Gastrocnemius medialis (tissue), 4 donors: ENCODE measurements at regions not wholly inside any gene's neighbourhood (a gene's known extent, or its start where the extent isn't known, plus 50 kb on each side); places are given as distances from the start of the nearest gene placed in this dataset.

Source experiments
- ATAC-seq, 2 donors: fragments of 150-250 bp; one replicate each; pipeline ENCODE4 v1.9.1; 2016
- DNase-seq, 2 donors: peaks; one replicate each; pipeline ENCODE4 v3.0.0-alpha.2; 2019
- H3K27ac ChIP-seq, 4 donors: fragments of 200-600 bp; sonication (generic); 1 replicate in 1 of 4; 2 replicates in 3 of 4; pipeline ENCODE4 v1.5.1; 2016 to 2018; ENCODE audit warnings: mild to moderate bottlenecking in 2 of 4, moderate library complexity in 1 of 4
- H3K27me3 ChIP-seq, 3 donors: fragments of 200-600 bp; sonication (generic) in 2 of 3; 1 replicate in 1 of 3; 2 replicates in 2 of 3; pipeline versions ENCODE4 v1.5.1 to v1.6.0; 2016 to 2019; ENCODE audit warnings: mild to moderate bottlenecking in 1 of 3, moderate library complexity in 1 of 3
- H3K36me3 ChIP-seq, 2 donors: fragments of 200-600 bp; sonication (generic) in 1 of 2; one replicate each; pipeline ENCODE4 v1.5.1; 2017 to 2018
- H3K4me1 ChIP-seq, 2 donors: fragments of 200-600 bp; sonication (generic) in 1 of 2; one replicate each; pipeline ENCODE4 v1.5.1; 2016 to 2017; ENCODE audit warnings: mild to moderate bottlenecking in 2 of 2
- H3K4me3 ChIP-seq, 4 donors: fragments of 200-600 bp; sonication (generic) in 3 of 4; 1 replicate in 1 of 4; 2 replicates in 3 of 4; pipeline ENCODE4 v1.5.1; 2016 to 2019; ENCODE audit warnings: mild to moderate bottlenecking in 2 of 4
- H3K9me3 ChIP-seq, 3 donors: fragments of 200-600 bp; sonication (generic) in 2 of 3; 1 replicate in 1 of 3; 2 replicates in 2 of 3; pipeline ENCODE4 v1.5.1; 2016 to 2019
- POLR2A ChIP-seq, 2 donors: fragments of 450-650 bp; IDR thresholded peaks; one replicate each; pipeline ENCODE4 v1.6.1; 2017; ENCODE audit warnings: antibody characterized with exemption in 2 of 2, mild to moderate bottlenecking in 2 of 2, moderate library complexity in 2 of 2
- in situ Hi-C, 4 donors: fragments of 200-750 bp; cut with MboI; loops; one replicate each; pipeline versions ENCODE4 v1.15.0 to v1.8.0; 2017; ENCODE audit warnings: low sequenced_read_pairs in 4 of 4
- intact Hi-C: fragments of 100-400 bp; cut with DNase I; formaldehyde crosslinking; loops from one replicate; pipeline ENCODE4 v1.15.1; 2023; ENCODE audit warnings: low total_unique reads
- TF ChIP-seq, protein P1 (sequence below), 5 experiments: fragments of 450-650 bp in 3 of 5; fragments of 200-600 bp in 2 of 5; sonication (generic) in 2 of 5; IDR thresholded peaks in 4 of 5; conservative IDR thresholded peaks in 1 of 5; 1 replicate in 4 of 5; 2 replicates in 1 of 5; pipeline ENCODE4 v1.5.1; 2016 to 2019; ENCODE audit warnings: antibody characterized with exemption in 5 of 5, mild to moderate bottlenecking in 3 of 5, moderate library complexity in 3 of 5

DNA sequence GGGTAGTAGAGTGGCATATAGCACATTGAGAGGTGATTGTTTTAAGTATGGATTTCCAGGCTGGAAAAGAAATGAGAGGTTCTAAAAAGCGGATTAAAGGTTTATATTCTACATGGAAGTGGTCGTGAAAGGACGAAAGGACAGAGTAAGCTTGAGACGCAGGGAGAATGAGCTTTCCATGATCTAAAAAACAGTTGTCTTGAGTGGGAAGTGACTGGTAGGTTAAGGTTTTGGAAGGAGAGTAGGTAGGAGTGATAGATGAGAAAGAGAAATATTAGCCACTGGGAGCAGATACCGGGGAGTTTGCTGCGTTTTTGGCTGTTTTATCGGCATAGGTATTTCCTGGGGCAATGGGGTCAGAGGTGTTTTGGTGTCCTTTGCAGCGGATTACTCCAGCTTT lies 750.6 kb upstream of the ADGRB3 start:
- TF ChIP-seq, protein P1, sequence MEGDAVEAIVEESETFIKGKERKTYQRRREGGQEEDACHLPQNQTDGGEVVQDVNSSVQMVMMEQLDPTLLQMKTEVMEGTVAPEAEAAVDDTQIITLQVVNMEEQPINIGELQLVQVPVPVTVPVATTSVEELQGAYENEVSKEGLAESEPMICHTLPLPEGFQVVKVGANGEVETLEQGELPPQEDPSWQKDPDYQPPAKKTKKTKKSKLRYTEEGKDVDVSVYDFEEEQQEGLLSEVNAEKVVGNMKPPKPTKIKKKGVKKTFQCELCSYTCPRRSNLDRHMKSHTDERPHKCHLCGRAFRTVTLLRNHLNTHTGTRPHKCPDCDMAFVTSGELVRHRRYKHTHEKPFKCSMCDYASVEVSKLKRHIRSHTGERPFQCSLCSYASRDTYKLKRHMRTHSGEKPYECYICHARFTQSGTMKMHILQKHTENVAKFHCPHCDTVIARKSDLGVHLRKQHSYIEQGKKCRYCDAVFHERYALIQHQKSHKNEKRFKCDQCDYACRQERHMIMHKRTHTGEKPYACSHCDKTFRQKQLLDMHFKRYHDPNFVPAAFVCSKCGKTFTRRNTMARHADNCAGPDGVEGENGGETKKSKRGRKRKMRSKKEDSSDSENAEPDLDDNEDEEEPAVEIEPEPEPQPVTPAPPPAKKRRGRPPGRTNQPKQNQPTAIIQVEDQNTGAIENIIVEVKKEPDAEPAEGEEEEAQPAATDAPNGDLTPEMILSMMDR (IDR thresholded peaks at IDR 0.05 in 4 of 5, conservative IDR thresholded peaks at IDR 0.05 in 1 of 5), result no peak

DNA sequence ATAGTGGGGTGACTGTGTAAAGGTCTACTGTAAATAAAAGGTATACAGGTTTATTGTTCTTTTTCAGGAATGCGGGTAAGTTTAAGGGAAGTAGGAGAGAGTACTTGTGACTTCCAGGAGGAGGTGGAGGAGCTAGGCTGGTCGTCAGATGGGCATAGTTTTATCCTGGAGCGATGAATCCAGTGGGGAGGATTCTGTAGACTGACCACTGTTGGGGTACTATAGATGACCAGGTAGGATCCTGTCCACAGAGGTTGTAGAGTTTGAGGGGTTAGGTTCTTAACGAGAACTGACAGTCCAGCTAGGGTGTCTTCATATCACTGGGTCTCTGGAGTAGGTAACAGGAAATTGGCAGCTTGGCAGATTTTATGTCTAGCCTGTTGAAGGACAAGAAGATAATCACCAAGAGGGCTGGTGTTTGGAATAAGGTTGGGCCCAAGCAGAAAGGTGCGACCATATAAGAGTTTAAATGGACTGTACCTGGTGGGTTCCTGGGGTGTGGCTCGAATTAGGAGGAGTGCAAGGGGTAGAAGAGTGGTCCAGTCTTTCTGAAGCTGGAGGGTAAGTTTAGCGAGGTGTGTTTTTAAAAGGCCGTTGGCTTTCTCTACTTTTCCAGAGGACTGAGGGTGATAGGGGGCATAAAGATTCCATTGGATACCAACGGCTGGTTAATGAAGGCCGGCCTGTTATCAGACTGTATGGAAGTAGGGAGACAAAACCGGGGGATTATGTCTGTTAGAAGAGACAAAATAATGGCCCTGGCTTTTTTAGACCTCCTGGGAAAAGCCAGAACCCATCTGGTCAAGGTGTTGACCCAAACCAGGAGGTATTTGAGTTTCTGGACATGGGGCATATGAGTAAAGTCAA lies 751.3 kb upstream of the ADGRB3 start:
- Histone ChIP-seq H3K36me3 (no peaks in the 10 kb centered on the region), H3K4me1 (no peaks in the 10 kb centered on the region), H3K9me3 (no peaks in the 10 kb centered on the region), H3K27me3 (no peaks in the 10 kb centered on the region), H3K27ac (no peak overlapping the region), H3K4me3 (no peak overlapping the region)
- no peak for TF ChIP-seq POLR2A (IDR thresholded peaks at IDR 0.05)
- TF ChIP-seq, protein P1 (IDR thresholded peaks at IDR 0.05 in 4 of 5, conservative IDR thresholded peaks at IDR 0.05 in 1 of 5), result no peak
- intact Hi-C loops, result no loop called here
- in situ Hi-C loops, result no loop called here
- no peak for ATAC-seq
- DNase-seq, result no peak

More for the DNA sequence above, 750.6 kb upstream of the ADGRB3 start:
- ATAC-seq (no peak), DNase-seq (no peak)
- Histone ChIP-seq H3K36me3 (no peaks in the 10 kb centered on the region), H3K4me3 (no peak overlapping the region), H3K9me3 (no peaks in the 10 kb centered on the region), H3K27ac (no peak overlapping the region), H3K4me1 (no peaks in the 10 kb centered on the region), H3K27me3 (no peaks in the 10 kb centered on the region)
- in situ Hi-C loops, result no loop called here
- intact Hi-C loops, result no loop called here

DNA sequence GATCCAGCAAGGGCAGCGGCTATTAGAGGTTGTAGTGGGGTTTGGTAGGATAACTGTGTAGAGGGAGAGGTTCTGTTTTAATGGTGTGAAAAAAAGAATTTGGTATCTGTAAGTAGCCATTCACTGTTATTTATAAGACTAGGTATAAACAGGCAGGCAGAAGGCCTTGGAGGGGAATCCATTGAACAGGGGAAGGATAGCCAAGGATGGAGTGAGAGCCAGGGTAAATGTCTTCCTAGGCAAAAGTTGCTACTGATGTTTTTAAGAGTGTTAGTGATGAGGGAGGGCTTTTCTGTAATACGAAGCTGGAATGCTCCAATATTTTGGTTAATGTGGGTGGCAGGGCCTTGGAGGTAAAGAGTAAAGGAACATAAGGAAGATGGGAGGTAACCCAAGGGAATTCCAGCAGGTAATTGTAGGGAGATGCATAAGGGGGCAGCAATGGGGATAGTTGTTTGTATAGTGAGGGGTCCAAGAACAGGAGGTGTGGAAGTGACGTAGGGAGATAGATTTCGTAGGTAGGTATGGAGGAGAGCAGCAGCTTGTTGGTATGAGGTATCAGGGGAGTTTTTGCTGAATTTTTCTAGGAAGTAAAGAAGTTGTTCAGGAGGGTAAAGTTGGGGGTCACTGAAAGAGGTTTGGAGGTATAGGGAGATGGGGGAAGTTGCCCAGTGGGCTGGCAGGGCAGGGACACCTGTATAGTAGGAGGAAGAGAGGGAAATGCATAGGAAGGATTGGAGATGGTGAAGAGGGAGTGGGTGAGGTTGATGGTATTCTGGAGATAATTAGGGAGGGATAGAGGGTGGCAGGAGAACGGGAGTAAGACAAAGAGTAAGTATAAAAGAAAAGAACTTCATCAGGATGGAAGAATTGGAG lies 752.4 kb upstream of the ADGRB3 start:
- no peak for TF ChIP-seq POLR2A (IDR thresholded peaks at IDR 0.05)
- TF ChIP-seq, protein P1 (IDR thresholded peaks at IDR 0.05 in 4 of 5, conservative IDR thresholded peaks at IDR 0.05 in 1 of 5), result no peak
- Histone ChIP-seq H3K36me3 (no peaks in the 10 kb centered on the region), H3K4me3 (no peak overlapping the region), H3K27me3 (no peaks in the 10 kb centered on the region), H3K27ac (no peak overlapping the region), H3K9me3 (no peaks in the 10 kb centered on the region), H3K4me1 (no peaks in the 10 kb centered on the region)
- DNase-seq (no peak), ATAC-seq (no peak)
- intact Hi-C loops (no loop called here), in situ Hi-C loops (no loop called here)

DNA sequence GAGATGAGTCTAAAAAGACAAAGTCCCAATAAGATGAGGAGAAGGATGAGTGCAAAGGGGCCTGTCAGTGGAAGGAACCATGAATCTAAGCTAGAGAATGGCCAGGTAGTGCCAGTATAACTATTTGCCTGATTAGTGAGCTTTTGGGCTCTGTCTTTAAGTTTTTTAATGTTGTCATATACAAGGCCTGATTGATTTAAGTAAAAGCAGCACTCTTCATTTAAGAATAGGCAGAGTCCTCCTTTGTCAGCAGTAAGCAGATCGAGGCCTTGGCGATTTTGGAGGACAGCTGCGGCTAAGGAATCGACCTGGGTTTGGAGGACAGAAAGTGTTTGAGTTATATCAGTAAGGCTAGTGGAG lies 753.4 kb upstream of the ADGRB3 start:
- in situ Hi-C loops, result no loop called here
- no peak for TF ChIP-seq POLR2A (IDR thresholded peaks at IDR 0.05)
- TF ChIP-seq, protein P1 (IDR thresholded peaks at IDR 0.05 in 4 of 5, conservative IDR thresholded peaks at IDR 0.05 in 1 of 5), result no peak
- Histone ChIP-seq H3K4me3 (no peak overlapping the region), H3K9me3 (no peaks in the 10 kb centered on the region), H3K36me3 (no peaks in the 10 kb centered on the region), H3K27ac (no peak overlapping the region), H3K27me3 (no peaks in the 10 kb centered on the region), H3K4me1 (no peaks in the 10 kb centered on the region)
- intact Hi-C loops, result no loop called here
- DNase-seq (no peak), ATAC-seq (no peak)
